HG03565 (cell line): ENCODE measurements at regions not wholly inside any gene's neighbourhood (a gene's known extent, or its start where the extent isn't known, plus 50 kb on each side); places are given as distances from the start of the nearest gene placed in this dataset.
"Not testable (repeated sequence)": the region's sequence is repeated elsewhere in the genome, so short reads cannot be mapped to it uniquely, and the experiment has no call there.

ENCODE experiments used
- ATAC-seq: cut with Tn5 transposase; IDR thresholded peaks from one replicate; pipeline ENCODE4 v1.9.1; 2021; ENCODE audit warnings: mild to moderate bottlenecking, moderate library complexity; ENCODE audit not compliant: unreplicated experiment

GRCh38 chr9:65566018-65566417 lies 109.7 kb upstream of the ZNG1E start:
- not testable (repeated sequence) for ATAC-seq

DNA sequence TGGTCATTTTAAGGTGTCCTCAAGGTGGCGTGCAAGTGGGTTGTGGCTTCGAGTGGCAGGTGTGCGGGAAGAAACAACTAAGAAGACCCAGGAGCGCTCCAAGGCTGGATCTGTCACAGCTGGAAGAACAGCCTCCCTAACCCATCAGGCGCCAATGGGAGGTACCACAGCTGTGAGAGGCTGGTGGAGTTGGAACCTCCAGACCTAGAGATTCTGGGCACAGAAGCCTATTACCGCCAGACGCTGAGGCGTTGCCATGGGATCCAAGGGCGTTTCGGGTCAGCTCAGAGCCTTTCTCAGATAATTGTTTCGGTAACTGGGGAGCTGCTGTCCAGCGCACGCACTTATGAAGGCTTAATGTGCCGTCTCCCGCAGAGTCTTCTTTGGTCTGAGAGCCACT lies 156.7 kb upstream of the ZNG1E start:
- ATAC-seq = not testable (repeated sequence)

DNA sequence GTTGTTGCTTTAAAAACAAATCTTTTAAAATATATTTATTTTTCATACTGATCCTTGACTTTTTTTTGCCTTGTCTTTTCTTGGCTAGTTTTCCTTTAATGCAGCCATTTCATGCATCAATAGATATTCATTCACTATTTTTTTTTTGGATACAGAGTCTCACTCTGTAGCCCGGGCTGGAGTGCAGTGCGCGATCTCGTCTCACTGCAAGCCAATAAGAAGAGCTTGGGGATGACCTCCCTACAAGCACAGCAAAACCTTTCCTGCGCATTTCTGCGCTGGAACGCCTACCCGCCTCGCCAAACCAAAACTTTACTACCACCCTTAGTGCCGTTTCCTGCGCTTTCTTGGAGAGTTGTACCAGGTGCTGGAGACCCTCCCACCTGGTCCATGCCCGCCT lies 161.3 kb upstream of the ZNG1E start:
- ATAC-seq = not testable (repeated sequence)

DNA sequence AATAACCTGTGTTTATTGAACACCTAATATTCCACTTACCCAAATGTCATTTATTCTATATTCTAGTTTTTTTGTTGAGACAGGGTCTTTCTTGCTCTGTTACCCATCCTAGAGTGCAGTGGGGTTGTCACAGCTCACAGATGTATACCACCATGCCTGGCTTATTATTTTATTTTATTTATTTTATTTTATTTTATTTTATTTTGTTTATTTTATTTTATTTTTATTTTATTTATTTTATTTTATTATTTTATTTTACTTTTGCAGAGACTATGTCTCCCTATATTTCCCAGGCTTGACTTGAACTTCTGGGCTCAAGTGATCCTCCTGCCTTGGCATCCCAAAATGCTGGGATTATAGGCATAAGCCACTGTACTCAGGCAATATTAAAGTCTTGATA lies 167.8 kb upstream of the ZNG1E start:
- not testable (repeated sequence) for ATAC-seq

- not testable (repeated sequence) for ATAC-seq
These were observed 171.0 kb upstream of the ZNG1E start for GRCh38 chr9:65504686-65505085.

GRCh38 chr9:65503696-65504095 lies 172.0 kb upstream of the ZNG1E start:
- not testable (repeated sequence) for ATAC-seq

DNA sequence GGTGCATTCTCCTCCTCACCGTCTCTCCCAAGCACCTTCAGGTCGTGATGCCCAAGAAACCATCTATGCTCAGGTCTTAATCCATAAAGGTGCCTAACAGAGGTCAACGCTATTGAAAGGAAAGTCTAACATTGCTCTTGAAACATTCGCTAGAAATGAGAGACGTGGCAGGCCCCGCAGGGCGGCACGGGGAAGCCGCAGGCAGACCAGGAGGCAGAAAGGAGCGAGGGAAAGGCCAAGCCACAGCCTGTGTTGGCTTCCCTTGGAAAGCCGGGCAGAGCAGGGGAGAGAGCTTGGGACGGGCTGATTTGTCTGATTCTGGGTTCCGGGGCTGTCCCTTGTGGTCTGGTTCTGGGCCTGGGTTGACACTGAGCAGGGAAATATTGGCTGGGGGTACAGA lies 192.8 kb upstream of the ZNG1E start:
- not testable (repeated sequence) for ATAC-seq

GRCh38 chr9:65481291-65481690 lies 194.4 kb upstream of the ZNG1E start:
- ATAC-seq = not testable (repeated sequence)

DNA sequence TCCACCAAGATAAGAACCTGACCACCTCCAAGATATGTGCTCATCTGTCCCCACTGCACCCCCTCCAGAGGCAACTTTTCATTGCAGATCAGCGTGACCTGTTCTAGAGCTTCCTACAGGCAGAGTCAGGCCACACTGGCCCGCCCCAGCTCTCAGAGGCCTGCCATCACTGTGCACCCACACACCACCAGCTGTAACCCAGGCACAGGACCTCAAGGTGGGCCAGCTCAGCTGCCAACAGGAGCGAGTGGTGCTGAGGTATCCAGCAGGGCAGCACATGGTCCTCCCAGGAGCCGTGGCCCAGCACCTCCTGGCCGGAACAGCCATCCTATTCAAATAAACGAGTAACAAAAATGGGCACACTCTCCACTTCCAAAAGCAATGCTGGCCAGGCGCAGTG lies 189.9 kb upstream of the FOXD4L5 start:
- ATAC-seq = not testable (repeated sequence)

DNA sequence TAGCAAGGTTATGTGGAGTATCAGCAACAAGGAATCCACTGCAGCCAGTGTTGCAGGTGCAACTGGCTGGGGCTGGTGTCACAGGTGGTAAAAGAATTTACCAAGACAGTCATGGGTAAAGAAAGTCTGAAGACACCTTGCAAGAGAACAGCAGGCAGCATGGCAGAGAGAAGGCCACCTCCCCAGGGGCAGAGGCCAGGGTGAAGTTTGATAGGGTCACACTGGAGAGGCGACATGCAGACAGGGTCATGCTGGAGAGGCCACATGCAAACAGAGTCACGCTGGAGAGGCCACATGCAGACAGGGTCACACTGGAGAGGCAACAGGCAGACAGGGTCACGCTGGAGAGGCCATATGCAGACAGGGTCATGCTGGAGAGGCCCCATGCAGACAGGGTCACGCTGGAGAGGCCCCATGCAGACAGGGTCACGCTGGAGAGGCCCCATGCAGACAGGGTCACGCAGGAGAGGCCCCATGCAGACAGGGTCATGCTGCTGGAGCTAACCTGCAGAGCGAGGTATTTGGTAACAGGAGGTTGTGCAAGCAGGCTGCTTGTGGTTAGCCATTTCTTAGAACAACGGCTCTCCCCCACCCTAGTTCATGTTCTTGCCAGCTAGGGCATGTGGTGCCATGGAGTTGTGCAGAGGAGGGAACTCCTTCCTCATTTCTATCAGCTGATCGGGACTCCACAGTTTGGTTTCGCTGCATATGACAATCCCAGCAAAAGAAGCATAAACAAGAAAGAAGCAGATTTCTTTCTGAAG lies 188.2 kb upstream of the FOXD4L5 start:
- ATAC-seq = not testable (repeated sequence)

DNA sequence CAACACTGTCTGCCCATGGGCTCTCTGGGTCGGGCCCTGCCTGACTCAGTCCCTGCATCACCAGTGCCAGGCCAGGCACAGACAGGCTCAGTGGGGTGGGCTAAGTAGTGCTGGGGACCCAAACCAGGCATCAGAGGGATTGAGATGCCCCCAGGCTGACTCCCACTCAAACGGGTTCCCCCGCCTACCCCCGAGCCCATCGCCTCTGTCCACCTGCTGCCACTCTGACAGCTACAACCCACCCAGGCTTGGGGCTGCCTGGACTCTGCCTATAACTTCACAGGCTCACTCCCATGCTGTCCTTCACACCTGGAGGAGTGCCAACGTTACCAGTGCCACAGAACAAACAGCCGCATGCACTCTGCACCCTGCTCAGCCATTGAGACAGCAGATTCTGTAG lies 186.1 kb upstream of the FOXD4L5 start:
- ATAC-seq = not testable (repeated sequence)

DNA sequence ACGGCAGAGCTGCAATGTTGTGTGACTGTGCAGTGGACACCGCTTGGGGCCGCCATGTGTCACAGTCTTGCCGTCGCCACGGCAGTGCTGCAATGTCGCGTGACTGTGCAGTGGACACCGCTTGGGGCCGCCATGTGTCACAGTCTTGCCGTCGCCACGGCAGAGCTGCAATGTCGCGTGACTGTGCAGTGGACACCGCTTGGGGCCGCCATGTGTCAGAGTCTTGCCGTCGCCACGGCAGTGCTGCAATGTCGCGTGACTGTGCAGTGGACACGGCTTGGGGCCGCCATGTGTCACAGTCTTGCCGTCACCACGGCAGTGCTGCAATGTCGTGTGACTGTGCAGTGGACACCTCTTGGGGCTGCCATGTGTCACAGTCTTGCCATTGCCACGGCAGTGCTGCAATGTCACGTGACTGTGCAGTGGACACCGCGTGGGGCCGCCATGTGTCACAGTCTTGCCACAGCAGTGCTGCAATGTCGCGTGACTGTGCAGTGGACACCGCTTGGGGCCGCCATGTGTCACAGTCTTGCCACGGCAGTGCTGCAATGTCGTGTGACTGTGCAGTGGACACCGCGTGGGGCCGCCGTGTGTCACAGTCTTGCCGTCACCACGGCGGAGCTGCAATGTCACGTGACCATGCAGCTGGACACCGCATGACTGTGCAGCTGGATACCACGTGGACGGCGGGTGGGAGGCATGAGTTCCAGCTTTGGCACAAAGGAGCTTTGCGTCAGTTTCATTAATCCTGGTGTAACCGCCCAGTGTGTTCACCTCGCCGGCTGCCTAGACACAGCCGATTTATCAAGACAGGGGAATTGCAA lies 182.1 kb upstream of the FOXD4L5 start:
- ATAC-seq = not testable (repeated sequence)

- ATAC-seq = not testable (repeated sequence)
These were observed 180.4 kb upstream of the FOXD4L5 start for GRCh38 chr9:65465246-65465895.

DNA sequence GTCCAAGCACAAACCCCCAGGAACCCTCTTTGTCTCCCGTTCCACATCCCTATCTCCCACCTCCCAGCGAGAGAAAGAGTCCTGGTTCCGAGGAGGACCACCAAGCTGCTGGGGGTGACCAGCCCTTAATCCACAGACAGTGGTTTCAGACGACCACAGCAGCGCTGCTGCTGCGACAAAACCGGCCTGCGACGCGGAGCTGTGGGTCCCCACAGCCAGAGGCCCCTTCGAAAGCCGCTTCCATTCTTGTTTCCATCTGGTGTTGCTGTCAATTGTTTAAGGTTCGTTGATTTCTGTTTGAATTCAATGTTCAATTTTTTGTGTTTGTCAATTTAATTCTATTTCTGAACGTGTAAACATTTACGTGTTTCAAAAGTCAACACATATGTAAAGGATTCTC lies 177.5 kb upstream of the FOXD4L5 start:
- not testable (repeated sequence) for ATAC-seq

GRCh38 chr9:65459756-65460320 lies 174.8 kb upstream of the FOXD4L5 start:
- ATAC-seq = no peak

- no peak for ATAC-seq
These were observed 174.0 kb upstream of the FOXD4L5 start for GRCh38 chr9:65458992-65459391.

- no peak for ATAC-seq
These were observed 173.5 kb upstream of the FOXD4L5 start for GRCh38 chr9:65458465-65458864.

- ATAC-seq = not testable (repeated sequence)
These were observed 172.0 kb upstream of the FOXD4L5 start for GRCh38 chr9:65456991-65457390.

- ATAC-seq = not testable (repeated sequence)
These were observed 171.0 kb upstream of the FOXD4L5 start for GRCh38 chr9:65455751-65456647.

GRCh38 chr9:65455136-65455535 lies 170.1 kb upstream of the FOXD4L5 start:
- ATAC-seq = not testable (repeated sequence)
